Stimulated activated CD4-positive, alpha-beta T cell treated with anti-CD3 and anti-CD28 coated beads, TNF-alpha, amount 100 ng/mL, for 48 hours (primary cell): ENCODE measurements at regions not wholly inside any gene's neighbourhood (a gene's known extent, or its start where the extent isn't known, plus 50 kb on each side); places are given as distances from the start of the nearest gene placed in this dataset.

Source experiments
- DNase-seq, 3 donors: peaks; one replicate each; pipeline ENCODE4 v3.0.0-alpha.2; 2020; ENCODE audit warnings: low read depth in 3 of 3

DNA sequence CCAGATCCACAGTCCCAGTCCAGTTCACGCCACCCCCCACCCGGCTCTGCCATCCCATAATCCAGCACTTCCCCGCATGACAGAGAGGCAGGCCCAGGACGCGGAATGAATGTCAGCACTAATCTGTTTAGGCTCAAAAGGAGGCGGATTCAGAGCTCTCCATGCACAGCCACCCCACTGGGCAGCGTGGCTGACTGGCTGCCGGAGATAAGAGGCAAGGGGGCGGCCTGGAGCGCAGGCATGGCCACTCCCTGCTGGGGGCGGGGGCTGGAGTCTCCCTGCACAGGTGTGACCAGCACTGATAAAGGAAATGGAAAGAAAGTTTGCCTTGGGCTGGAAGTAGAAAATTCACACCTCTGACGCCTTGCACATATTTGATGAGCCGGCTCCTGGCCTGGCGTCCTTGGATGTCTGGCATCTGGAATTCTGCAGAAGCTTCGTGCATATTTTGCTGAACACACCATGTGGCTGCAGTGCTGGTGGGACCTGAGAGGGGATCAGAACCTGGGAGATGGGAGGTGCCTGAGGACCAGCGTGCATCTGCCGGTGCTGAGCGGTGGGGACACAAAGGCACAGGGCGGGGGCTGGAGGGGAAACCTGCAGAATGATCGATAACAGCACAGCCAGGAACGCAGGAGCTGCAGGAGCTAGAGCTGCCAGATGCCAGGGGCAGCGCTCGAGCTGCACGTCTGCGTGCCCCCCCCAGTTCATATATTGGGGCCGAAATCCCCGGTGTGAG is 344.4 kb downstream of the CTTN start:
- DNase-seq: no peak

DNA sequence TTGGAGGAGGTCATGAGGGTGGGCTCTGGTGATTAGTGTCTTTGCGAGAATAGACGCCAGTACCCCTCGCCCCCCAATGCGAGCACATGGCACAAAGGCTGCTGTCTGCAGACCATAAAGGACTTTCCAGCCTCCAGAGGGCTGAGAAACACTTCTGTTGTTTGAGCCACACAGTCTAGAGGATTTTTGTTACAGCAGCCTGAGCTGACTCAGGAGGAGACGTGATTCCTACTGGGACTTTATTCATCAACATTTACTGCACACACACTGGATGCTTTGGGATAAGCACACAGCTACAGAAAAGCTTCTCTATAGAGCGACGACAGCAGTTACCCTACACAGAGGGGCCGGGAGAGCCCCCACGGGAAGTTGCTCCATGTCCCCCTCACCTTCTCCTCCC is 345.0 kb downstream of the CTTN start:
- DNase-seq: no peak

DNA sequence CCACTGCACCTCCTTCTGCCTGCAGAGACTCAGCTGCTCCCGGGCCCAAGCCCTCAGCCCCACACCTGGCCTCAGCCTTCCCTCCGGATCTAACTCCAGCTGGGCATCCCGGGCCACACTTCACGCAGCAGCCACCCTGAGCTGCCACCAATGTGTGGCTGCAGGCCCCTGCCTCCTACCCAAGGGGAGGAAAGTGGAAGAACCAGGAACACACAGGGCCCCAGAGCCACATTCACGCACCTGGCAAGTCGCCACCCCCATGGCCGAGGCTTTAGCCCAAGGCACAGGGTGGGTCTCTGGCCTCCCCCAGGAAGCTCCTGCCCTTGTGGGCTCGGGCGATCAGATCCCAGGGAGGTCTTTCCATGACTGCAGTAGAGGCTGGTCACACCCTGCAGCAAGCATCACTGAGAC is 345.6 kb downstream of the CTTN start:
- DNase-seq: no peak

- no peak for DNase-seq
Observed at GRCh38 chr11:70744396-70745185, 346.3 kb downstream of the CTTN start.

DNA sequence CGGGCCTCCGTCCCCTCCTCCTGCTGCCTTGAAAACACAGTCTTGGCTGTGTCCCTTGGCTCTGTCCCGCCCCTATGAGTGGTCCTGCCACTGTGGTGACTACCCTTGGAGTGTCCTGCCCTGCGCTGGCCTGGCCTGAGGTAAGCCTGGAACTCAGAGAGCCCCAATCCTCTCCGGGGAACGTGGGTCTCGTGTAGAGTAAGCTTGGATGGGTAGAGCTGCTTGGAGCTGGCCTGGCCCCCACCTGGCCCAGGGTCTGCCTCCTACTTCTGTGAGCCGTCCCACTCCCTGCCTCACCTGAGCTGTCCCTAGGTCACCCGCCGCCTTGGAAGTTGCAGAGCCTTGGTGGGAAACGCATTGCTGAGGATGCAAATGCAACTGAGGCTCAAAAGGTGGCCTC is 347.1 kb downstream of the CTTN start:
- no peak for DNase-seq

GRCh38 chr11:70745941-70746340 is 347.6 kb downstream of the CTTN start:
- DNase-seq: no peak

GRCh38 chr11:70746351-70746750 is 348.0 kb downstream of the CTTN start:
- DNase-seq: no peak

DNA sequence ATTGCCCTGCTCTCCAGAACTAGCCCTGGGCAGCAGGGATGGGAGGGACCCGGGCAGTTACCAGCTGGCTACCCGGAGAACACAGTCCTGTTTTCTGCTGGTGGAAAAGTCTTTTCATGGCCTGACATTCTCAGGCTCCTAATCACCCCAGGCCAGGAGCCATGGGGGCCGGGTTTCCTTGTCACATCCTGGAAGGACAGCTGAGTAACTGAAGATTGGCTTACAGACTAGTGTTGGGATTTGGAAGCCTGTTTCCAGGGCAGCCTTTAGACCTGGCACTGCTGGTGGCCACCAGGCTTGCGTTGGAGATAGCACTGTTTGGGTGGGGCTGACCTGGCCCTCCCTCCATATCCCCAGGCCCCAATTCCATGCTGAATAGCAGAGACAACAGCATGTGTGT is 349.0 kb downstream of the CTTN start:
- no peak for DNase-seq

DNA sequence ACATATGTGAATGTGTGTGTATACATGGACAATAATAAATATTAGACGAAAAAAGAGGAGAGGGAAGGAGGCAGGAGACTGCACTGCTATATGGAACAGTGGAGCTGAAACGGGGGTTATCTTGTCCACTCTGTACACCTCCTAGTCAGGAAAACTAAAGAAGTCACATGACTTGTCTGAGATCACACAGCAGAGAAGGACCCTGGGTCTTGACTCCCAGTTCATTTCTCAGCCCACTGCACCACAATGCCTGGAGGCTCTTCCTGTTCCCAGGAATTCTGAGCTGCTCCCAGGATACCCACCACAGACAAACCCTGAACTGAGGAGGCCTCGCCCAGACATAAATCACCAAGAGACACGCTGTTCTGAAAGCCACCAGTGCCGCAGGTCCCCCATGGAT is 349.6 kb downstream of the CTTN start:
- DNase-seq: no peak

DNA sequence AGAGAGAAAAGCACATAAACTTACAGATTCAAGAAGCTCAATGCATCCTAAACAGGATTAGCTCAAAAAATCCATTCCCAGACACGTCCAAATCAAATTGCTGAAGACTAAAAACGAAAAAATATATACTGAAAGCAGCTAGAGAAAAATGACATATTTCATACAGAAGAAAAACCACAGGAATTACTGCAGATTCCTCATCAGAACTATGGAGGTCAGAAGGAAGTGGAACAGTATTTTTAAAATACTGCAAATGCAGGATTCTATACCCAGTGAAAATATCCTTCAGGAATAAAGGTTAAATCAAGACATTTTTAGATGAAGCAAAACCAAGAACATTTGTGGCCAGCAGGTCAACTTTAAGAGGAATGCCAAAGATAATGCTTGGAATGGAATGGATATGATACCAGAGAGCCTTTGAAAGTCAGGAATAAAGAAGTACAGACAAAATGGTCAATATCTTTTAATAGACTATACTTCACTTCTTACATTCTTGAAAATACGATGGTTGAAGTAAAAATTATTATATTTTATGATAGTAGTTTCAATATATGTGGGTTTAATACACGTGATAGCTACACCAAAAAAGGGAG is 352.9 kb downstream of the CTTN start:
- no peak for DNase-seq

DNA sequence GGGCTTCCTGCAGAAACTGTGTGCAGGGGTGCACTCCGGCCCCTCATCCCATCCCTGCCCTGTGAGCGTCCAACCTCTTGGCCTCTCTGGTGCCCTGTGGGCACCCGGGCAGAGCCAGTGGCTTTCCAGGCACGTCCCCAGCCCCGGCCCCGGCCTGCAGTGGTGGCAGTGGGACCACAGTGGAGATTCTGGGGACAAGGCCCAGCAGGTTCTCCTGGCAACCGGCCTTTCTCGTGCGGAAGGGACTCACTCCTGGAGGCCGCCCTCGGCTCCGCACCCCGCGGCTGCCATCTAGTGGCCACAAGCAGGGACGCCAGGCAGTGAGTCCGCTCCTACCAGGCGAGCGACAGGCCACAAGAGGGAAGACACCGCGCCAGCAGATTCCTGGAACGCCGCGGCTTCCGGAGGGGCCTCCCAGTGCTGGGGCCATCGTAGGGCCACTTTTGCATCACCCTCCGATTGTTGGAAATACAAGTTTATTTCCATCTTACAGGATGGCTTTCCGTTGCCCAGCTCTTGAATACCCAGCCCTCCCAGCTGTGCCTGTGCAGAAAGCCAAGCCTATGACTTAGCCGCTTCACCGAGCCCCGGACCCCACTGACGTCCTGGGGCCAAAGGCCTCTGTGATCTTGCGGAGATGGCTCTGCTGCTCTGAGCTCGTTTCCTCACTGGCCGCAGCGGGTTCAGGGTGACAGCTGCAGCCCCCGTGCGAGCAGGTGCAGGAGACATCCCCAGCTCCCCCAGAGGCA is 357.3 kb downstream of the CTTN start:
- peak; percentile 39 to 50 (median 39) for DNase-seq

- no peak for DNase-seq
Observed at GRCh38 chr11:70756341-70756740, 358.0 kb downstream of the CTTN start.

DNA sequence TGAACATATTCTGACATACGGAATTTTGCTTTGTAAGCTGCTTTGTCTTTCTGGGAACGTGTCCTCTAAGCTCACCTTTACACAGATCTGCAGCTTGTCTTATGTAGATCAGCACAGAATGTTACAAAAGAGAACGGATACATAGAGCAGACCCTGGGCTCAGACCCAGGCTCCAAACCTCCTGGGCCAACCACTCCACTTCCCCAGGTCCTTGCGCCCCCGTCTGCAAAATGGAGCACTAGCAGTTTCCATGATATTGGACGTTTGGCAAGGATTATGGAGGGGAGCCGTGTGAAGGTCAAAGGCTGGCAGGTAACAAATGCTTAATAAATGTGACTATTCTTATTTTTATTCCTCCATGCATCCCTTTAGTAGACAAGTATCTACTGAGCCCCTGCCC is 358.4 kb downstream of the CTTN start:
- no peak for DNase-seq

- no peak for DNase-seq
Observed at GRCh38 chr11:70757241-70757640, 358.9 kb downstream of the CTTN start.

DNA sequence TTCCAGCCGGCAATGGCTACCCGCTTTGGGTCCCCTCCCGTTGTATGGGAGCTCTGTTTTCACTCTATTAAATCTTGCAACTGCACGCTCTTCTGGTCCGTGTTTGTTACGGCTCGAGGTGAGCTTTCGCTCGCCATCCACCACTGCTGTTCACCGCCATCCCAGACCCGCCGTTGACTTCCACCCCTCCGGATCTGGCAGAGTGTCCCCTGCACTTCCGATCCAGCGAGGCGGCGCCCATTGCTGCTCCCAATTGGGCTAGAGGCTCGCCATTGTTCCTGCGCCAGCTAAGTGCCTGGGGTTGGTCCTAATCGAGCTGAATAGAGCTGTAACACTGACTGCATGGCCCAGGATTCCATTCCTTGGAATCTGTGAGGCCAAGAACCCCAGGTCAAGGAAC is 359.9 kb downstream of the CTTN start:
- no peak for DNase-seq

DNA sequence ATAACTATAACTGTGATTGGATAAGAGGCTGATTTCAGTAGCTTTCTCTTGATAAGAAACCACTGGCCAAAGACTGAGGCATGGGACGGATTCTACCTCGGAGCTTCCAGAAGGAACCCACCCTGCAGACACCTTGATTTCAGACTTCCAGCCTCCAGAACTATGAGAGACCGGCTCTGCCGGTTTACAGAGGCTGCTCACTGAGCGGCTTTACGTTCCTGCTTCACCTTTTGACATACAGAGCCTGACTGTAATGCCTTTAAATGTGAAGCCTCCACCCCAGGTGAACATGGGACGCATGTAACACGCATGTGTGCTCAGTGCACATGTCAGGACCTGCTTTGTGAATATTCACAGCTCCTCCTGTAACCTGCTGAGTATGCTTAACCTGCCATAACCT is 361.5 kb downstream of the CTTN start:
- DNase-seq: no peak

DNA sequence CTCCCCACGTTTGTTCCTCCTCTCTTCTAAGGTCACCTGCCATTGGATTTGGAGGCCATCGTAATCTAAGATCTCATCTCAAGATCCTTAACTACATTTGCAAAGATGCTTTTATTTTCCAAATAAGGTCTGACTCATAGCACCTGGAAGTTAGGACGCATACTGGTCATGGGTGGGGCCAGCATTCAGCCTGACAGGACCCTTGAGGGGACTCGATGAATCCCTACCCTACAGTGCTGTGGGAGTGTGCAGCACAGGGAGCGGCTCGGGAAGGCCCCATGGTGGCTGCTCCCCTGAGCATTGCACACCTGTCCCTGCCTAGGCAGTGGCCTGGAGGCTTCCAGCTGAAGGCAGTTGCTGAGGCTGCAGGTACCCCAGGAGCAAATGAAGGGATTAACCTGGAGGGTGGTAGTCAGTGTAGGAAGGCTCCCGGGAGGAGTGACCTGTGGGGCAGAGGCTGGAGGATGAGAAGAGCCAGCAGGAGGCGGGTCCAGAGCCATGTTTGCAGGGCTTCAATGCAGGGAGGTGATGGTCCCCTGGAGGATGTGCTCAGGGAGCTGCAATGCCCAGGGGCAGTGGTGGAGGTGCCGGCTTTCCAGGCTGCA is 362.2 kb downstream of the CTTN start:
- no peak for DNase-seq

DNA sequence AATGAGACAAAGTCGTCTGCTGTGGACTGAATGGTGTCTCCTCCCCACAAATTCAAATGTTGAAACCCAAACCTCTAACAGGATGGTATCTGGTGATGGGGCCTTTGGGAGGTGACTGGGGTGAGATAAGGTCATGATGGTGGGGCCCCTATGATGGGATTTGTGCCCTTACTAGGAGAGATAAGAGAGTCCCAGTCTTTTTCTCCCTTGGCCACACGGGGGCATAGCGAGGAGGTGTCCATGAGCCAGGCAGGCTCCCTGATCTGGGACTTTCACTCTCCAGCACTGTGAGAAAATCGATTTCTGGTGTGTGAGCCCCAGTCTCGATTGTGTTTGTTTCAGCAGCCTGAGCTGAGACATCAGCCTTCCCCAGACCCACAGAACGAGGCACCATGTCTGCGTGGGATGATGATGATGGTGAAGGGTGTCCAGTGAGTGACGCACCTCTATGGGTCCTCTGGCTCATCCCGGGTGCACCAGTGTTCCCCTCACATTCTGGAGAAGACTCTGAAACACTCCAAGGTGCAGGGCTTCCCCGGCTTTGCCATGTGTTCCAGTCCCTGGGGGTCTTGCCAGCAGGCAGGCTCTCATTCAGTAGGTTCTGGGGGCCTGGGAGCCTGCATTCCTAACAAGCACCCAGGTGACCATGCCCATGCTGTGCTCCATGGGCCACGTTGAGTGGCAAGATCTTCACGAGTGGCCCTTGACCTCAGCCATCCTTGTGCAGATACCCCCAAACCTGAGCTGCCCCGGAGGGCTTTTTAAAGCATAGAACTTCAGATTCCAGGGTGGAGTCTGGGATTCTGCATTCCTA is 363.0 kb downstream of the CTTN start:
- DNase-seq: no peak

DNA sequence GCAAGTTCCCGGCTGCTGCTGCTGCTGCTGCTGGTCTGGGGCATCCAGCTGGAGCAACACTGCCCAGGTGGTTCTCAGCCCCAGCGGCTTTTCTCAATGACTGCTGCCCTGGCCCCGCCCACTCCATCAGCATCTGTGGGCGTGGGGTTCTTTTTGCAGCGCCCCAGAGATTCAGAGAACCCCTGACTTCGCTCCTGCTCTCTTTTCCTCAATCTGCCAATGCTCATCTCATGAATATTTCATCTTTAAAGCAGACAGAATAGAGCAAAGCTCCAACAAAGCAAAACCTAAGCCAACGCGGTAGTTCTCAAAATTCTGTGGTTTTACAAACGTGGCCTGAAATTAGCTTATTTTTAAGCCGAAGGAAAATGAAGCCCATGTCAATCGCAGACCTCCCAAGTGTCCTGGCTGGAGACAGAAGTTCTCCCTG is 363.6 kb downstream of the CTTN start:
- no peak for DNase-seq

- DNase-seq: no peak
Observed at GRCh38 chr11:70762810-70763209, 364.5 kb downstream of the CTTN start.

GRCh38 chr11:70763606-70764005 is 365.3 kb downstream of the CTTN start:
- DNase-seq: no peak
